ENCODE measurements at regions not wholly inside any gene's neighbourhood (a gene's known extent, or its start where the extent isn't known, plus 50 kb on each side); places are given as distances from the start of the nearest gene placed in this dataset.
"Not testable (repeated sequence)": the region's sequence is repeated elsewhere in the genome, so short reads cannot be mapped to it uniquely, and the experiment has no call there.

- no TSS peak for BruUV-seq (replicated peaks)
- CTCF ChIA-PET = no interaction called here
- Mint-ChIP-seq H3K9me3 (ENCODE audit: unreplicated experiment) (no peaks in the 10 kb centered on the region), H3K4me3 (ENCODE audit: unreplicated experiment) (no peak overlapping the region), H3K27ac (ENCODE audit: low read depth, unreplicated experiment) (no peak overlapping the region), H3K36me3 (ENCODE audit: insufficient read depth, unreplicated experiment) (no peaks in the 10 kb centered on the region), H3K4me1 (ENCODE audit: insufficient read depth, unreplicated experiment) (no peaks in the 10 kb centered on the region), H3K27me3 (ENCODE audit: insufficient read depth, unreplicated experiment) (no peaks in the 10 kb centered on the region)
- TF ChIP-seq CTCF (IDR thresholded peaks at IDR 0.05; ENCODE audit: unreplicated experiment) = no peak
- intact Hi-C loops (cut with micrococcal nuclease) = no loop called here
- no peak for DNase-seq (ENCODE audit: unreplicated experiment)
- POLR2A ChIA-PET = no interaction called here
These were observed 71.5 kb downstream of the CYTL1 start for GRCh38 chr4:4947721-4948120.

- no peaks in the 10 kb centered on the region for H3K27me3 Mint-ChIP-seq (ENCODE audit: insufficient read depth, unreplicated experiment)
- no peaks in the 10 kb centered on the region for H3K9me3 Mint-ChIP-seq (ENCODE audit: unreplicated experiment)
- no peak overlapping the region for H3K4me3 Mint-ChIP-seq (ENCODE audit: unreplicated experiment)
- DNase-seq (ENCODE audit: unreplicated experiment) = no peak
- H3K36me3 Mint-ChIP-seq (ENCODE audit: insufficient read depth, unreplicated experiment) = no peaks in the 10 kb centered on the region
- TF ChIP-seq CTCF (IDR thresholded peaks at IDR 0.05; ENCODE audit: unreplicated experiment) = no peak
- no TSS peak for BruUV-seq (replicated peaks)
- ChIA-PET CTCF (no interaction called here), POLR2A (no interaction called here)
- no peak overlapping the region for H3K27ac Mint-ChIP-seq (ENCODE audit: low read depth, unreplicated experiment)
- intact Hi-C loops (cut with micrococcal nuclease) = no loop called here
- no peaks in the 10 kb centered on the region for H3K4me1 Mint-ChIP-seq (ENCODE audit: insufficient read depth, unreplicated experiment)
These were observed 70.9 kb downstream of the CYTL1 start for GRCh38 chr4:4948370-4948769.

DNA sequence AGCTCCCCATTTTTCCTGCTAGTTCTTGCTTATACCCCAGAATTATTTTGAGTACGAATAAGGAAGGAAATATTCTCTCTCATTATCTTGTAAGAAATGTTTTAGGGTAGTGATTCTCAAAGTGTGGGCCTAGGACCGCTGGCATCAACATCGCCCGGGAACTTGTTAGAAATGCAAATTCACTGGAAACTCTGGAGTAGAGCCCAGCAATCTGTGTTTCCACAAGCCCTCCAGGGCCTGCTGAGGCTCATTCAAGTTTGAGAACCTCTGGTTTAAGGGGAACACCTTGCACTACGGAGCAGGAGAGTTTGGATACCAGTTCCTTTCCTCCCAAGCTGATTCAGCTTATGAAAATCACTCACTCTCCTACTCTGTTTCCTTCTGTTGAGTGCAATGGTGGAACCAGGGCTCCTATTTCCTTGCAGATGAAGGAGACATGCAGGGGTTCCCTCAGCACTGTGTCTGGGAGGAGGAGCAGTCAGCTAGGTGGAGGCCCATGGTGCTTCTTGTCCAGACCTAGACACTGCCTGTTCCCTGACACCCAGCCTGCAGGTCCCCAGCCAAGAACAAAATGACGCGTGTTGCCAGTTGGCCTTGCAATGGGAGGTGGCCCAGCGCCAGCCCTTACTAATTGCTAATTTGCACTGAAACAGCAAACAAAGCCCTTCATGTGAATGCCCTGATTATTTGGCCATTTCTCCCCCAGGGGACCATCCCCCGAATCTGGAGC is 68.5 kb downstream of the CYTL1 start:
- intact Hi-C loops (cut with micrococcal nuclease) = no loop called here
- Mint-ChIP-seq H3K4me3 (ENCODE audit: unreplicated experiment) (no peak overlapping the region), H3K4me1 (ENCODE audit: insufficient read depth, unreplicated experiment) (no peaks in the 10 kb centered on the region), H3K36me3 (ENCODE audit: insufficient read depth, unreplicated experiment) (no peaks in the 10 kb centered on the region), H3K27me3 (ENCODE audit: insufficient read depth, unreplicated experiment) (no peaks in the 10 kb centered on the region), H3K9me3 (ENCODE audit: unreplicated experiment) (no peaks in the 10 kb centered on the region), H3K27ac (ENCODE audit: low read depth, unreplicated experiment) (no peak overlapping the region)
- no peak for DNase-seq (ENCODE audit: unreplicated experiment)
- ChIA-PET POLR2A (no interaction called here), CTCF (interaction anchor here (0.6 to 1.0 kb wide), 2 partner anchors 216 to 463 kb away, joined by 3 to 4 read pairs; no protein-coding TSS in a partner anchor)
- TF ChIP-seq CTCF (IDR thresholded peaks at IDR 0.05; ENCODE audit: unreplicated experiment) = no peak
- no TSS peak for BruUV-seq (replicated peaks)

GRCh38 chr4:4952273-4952672 is 67.0 kb downstream of the CYTL1 start:
- Mint-ChIP-seq H3K27ac (ENCODE audit: low read depth, unreplicated experiment) (no peak overlapping the region), H3K9me3 (ENCODE audit: unreplicated experiment) (no peaks in the 10 kb centered on the region), H3K4me1 (ENCODE audit: insufficient read depth, unreplicated experiment) (no peaks in the 10 kb centered on the region), H3K4me3 (ENCODE audit: unreplicated experiment) (no peak overlapping the region), H3K27me3 (ENCODE audit: insufficient read depth, unreplicated experiment) (no peaks in the 10 kb centered on the region), H3K36me3 (ENCODE audit: insufficient read depth, unreplicated experiment) (no peaks in the 10 kb centered on the region)
- CTCF ChIA-PET = interaction anchor here (0.7 kb wide), 1 partner anchor 9 kb away, joined by 3 read pairs; no protein-coding TSS in a partner anchor
- intact Hi-C loops (cut with micrococcal nuclease) = no loop called here
- POLR2A ChIA-PET = no interaction called here
- DNase-seq (ENCODE audit: unreplicated experiment) = no peak
- no peak for TF ChIP-seq CTCF (IDR thresholded peaks at IDR 0.05; ENCODE audit: unreplicated experiment)
- no TSS peak for BruUV-seq (replicated peaks)

GRCh38 chr4:4959344-4960074 is 59.7 kb downstream of the CYTL1 start:
- H3K27me3 Mint-ChIP-seq (ENCODE audit: insufficient read depth, unreplicated experiment); H3K4me1 Mint-ChIP-seq (ENCODE audit: insufficient read depth, unreplicated experiment); H3K36me3 Mint-ChIP-seq (ENCODE audit: insufficient read depth, unreplicated experiment); POLR2A ChIA-PET; DNase-seq (ENCODE audit: unreplicated experiment); BruUV-seq (replicated peaks); H3K4me3 Mint-ChIP-seq (ENCODE audit: unreplicated experiment); H3K27ac Mint-ChIP-seq (ENCODE audit: low read depth, unreplicated experiment); intact Hi-C loops (cut with micrococcal nuclease); CTCF ChIA-PET: not testable (repeated sequence)
- peaks cover 13% of the 10 kb centered on the region for H3K9me3 Mint-ChIP-seq (ENCODE audit: unreplicated experiment)
